HG03060 (cell line): ENCODE measurements at regions not wholly inside any gene's neighbourhood (a gene's known extent, or its start where the extent isn't known, plus 50 kb on each side); places are given as distances from the start of the nearest gene placed in this dataset.

Source experiments
- ATAC-seq: cut with Tn5 transposase; IDR thresholded peaks from one replicate; pipeline ENCODE4 v1.9.1; 2021; ENCODE audit warnings: low read depth, moderate number of reproducible peaks; ENCODE audit not compliant: unreplicated experiment

GRCh38 chr2:22822835-22823234 is 562.1 kb upstream of the KLHL29 start:
- ATAC-seq, result no peak

- no peak for ATAC-seq
Observed at GRCh38 chr2:22824618-22825017, 560.4 kb upstream of the KLHL29 start.

- ATAC-seq, result no peak
Observed at GRCh38 chr2:22826703-22827102, 558.3 kb upstream of the KLHL29 start.

- no peak for ATAC-seq
Observed at GRCh38 chr2:22829791-22830190, 555.2 kb upstream of the KLHL29 start.

GRCh38 chr2:22832196-22832595 is 552.8 kb upstream of the KLHL29 start:
- ATAC-seq, result no peak

GRCh38 chr2:22838461-22838860 is 546.5 kb upstream of the KLHL29 start:
- ATAC-seq, result no peak

GRCh38 chr2:22842205-22842869 is 542.6 kb upstream of the KLHL29 start:
- ATAC-seq, result no peak

- no peak for ATAC-seq
Observed at GRCh38 chr2:22843919-22844537, 541.0 kb upstream of the KLHL29 start.

GRCh38 chr2:22850310-22850709 is 534.7 kb upstream of the KLHL29 start:
- ATAC-seq, result no peak

- no peak for ATAC-seq
Observed at GRCh38 chr2:22854588-22854987, 530.4 kb upstream of the KLHL29 start.

GRCh38 chr2:22855081-22855480 is 529.9 kb upstream of the KLHL29 start:
- no peak for ATAC-seq

GRCh38 chr2:22855761-22856184 is 529.2 kb upstream of the KLHL29 start:
- ATAC-seq, result no peak

- no peak for ATAC-seq
Observed at GRCh38 chr2:22867973-22868372, 517.0 kb upstream of the KLHL29 start.

- ATAC-seq, result no peak
Observed at GRCh38 chr2:22878121-22878520, 506.9 kb upstream of the KLHL29 start.

- no peak for ATAC-seq
Observed at GRCh38 chr2:22879009-22879863, 505.7 kb upstream of the KLHL29 start.

- no peak for ATAC-seq
Observed at GRCh38 chr2:22880161-22880560, 504.8 kb upstream of the KLHL29 start.

- no peak for ATAC-seq
Observed at GRCh38 chr2:22882011-22882410, 503.0 kb upstream of the KLHL29 start.

- ATAC-seq, result no peak
Observed at GRCh38 chr2:22882643-22883042, 502.3 kb upstream of the KLHL29 start.

GRCh38 chr2:22883054-22883453 is 501.9 kb upstream of the KLHL29 start:
- no peak for ATAC-seq

- ATAC-seq, result no peak
Observed at GRCh38 chr2:22885245-22885644, 499.7 kb upstream of the KLHL29 start.

GRCh38 chr2:22887426-22887825 is 497.6 kb upstream of the KLHL29 start:
- ATAC-seq, result no peak
